Stomach (tissue), 4 donors: ENCODE measurements at regions not wholly inside any gene's neighbourhood (a gene's known extent, or its start where the extent isn't known, plus 50 kb on each side); places are given as distances from the start of the nearest gene placed in this dataset.

Experiments used
- CTCF ChIP-seq, 7 experiments: fragments of 450-650 bp in 4 of 7; fragments of 200-600 bp in 3 of 7; sonication (generic) in 3 of 7; IDR thresholded peaks; one replicate each; pipeline ENCODE4 v1.5.1; 2016 to 2019; ENCODE audit warnings: antibody characterized with exemption in 7 of 7, control low read depth in 2 of 7, mild to moderate bottlenecking in 1 of 7
- EP300 ChIP-seq: sonication (generic); formaldehyde crosslinking; IDR thresholded peaks from one replicate; pipeline ENCODE4 v1.6.1; 2017; ENCODE audit warnings: antibody characterized with exemption

GRCh38 chr1:234985516-234986294, 142.9 kb downstream of the TOMM20 start:
- no peak for TF ChIP-seq CTCF (IDR thresholded peaks at IDR 0.05)
- TF ChIP-seq EP300, result no peak
